Panc1 (cell line): ENCODE measurements at regions not wholly inside any gene's neighbourhood (a gene's known extent, or its start where the extent isn't known, plus 50 kb on each side); places are given as distances from the start of the nearest gene placed in this dataset.

Source experiments
- POLR2AphosphoS5 ChIP-seq: IDR thresholded peaks from 2 replicates; pipeline ENCODE4 v1.6.1; 2012; ENCODE audit warnings: mild to moderate bottlenecking, low read depth, low read length, moderate library complexity
- SIN3A ChIP-seq: IDR thresholded peaks from 2 replicates; pipeline ENCODE4 v1.6.1; 2012; ENCODE audit warnings: low read depth, mild to moderate bottlenecking, low read length, moderate library complexity, borderline replicate concordance; ENCODE audit not compliant: insufficient read depth
- TCF7L2 ChIP-seq: IDR thresholded peaks from 2 replicates; pipeline ENCODE4 v1.6.1; 2011; ENCODE audit warnings: mild to moderate bottlenecking, low read depth, low read length, inconsistent platforms
- TF ChIP-seq, protein P1 (sequence below): fragments of 450-650 bp; IDR thresholded peaks from 2 replicates; pipeline ENCODE4 v1.5.1; 2017; ENCODE audit warnings: mild to moderate bottlenecking
- TF ChIP-seq, protein P2 (sequence below), 2 experiments: IDR thresholded peaks; 2 replicates each; pipeline ENCODE4 v1.6.1; 2011 to 2012; ENCODE audit warnings: low read depth in 2 of 2, control low read depth in 1 of 2, low read length in 1 of 2, mild to moderate bottlenecking in 1 of 2, moderate library complexity in 1 of 2; ENCODE audit not compliant: insufficient read depth in 1 of 2

DNA sequence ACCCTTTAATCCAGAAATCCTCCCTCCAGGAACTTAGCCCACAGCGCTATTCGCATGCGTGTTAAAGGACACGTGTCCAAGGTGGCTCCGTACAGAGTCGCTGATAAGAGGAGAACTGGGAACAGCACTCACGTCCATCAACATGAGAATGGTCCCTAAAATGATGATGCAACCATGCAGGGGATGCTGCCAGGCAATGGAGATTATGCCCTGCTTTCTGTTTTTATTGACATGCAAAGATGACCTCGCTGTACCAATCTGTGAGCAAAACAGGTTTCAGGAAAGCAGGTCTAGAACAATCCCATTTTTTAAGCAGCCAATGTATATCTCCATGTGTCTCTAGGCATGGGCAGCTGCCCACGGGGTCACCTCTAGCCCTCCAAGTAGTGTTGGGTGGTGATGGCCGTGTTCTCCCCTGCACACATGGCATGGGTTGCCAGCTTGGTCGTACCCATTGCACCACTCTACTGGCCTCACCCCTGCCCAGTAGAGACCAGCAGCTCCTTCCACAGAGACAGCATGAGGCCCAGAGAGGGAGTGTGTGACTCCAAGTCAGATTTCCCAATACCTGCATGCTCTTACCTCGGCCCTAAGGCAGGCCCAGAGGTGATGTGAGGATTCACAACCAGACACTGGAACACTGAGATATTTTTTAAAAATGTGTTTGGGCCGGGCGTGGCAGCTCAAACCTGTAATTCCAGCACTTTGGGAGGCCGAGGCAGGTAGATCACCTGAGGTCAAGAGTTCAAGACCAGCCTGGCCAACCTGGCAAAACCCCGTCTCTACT lies 68.3 kb upstream of the LINC01488 start:
- TF ChIP-seq, protein P1, sequence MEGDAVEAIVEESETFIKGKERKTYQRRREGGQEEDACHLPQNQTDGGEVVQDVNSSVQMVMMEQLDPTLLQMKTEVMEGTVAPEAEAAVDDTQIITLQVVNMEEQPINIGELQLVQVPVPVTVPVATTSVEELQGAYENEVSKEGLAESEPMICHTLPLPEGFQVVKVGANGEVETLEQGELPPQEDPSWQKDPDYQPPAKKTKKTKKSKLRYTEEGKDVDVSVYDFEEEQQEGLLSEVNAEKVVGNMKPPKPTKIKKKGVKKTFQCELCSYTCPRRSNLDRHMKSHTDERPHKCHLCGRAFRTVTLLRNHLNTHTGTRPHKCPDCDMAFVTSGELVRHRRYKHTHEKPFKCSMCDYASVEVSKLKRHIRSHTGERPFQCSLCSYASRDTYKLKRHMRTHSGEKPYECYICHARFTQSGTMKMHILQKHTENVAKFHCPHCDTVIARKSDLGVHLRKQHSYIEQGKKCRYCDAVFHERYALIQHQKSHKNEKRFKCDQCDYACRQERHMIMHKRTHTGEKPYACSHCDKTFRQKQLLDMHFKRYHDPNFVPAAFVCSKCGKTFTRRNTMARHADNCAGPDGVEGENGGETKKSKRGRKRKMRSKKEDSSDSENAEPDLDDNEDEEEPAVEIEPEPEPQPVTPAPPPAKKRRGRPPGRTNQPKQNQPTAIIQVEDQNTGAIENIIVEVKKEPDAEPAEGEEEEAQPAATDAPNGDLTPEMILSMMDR: no peak
- TF ChIP-seq, protein P2, sequence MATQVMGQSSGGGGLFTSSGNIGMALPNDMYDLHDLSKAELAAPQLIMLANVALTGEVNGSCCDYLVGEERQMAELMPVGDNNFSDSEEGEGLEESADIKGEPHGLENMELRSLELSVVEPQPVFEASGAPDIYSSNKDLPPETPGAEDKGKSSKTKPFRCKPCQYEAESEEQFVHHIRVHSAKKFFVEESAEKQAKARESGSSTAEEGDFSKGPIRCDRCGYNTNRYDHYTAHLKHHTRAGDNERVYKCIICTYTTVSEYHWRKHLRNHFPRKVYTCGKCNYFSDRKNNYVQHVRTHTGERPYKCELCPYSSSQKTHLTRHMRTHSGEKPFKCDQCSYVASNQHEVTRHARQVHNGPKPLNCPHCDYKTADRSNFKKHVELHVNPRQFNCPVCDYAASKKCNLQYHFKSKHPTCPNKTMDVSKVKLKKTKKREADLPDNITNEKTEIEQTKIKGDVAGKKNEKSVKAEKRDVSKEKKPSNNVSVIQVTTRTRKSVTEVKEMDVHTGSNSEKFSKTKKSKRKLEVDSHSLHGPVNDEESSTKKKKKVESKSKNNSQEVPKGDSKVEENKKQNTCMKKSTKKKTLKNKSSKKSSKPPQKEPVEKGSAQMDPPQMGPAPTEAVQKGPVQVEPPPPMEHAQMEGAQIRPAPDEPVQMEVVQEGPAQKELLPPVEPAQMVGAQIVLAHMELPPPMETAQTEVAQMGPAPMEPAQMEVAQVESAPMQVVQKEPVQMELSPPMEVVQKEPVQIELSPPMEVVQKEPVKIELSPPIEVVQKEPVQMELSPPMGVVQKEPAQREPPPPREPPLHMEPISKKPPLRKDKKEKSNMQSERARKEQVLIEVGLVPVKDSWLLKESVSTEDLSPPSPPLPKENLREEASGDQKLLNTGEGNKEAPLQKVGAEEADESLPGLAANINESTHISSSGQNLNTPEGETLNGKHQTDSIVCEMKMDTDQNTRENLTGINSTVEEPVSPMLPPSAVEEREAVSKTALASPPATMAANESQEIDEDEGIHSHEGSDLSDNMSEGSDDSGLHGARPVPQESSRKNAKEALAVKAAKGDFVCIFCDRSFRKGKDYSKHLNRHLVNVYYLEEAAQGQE (IDR thresholded peaks at IDR 0.05; ENCODE audit: insufficient read depth in 1 of 2, low read depth in 2 of 2, low read length in 1 of 2): no peak
- no peak for TF ChIP-seq POLR2AphosphoS5
- no peak for TF ChIP-seq SIN3A
- TF ChIP-seq TCF7L2: no peak
